OCI-LY1 (cell line): ENCODE measurements at regions not wholly inside any gene's neighbourhood (a gene's known extent, or its start where the extent isn't known, plus 50 kb on each side); places are given as distances from the start of the nearest gene placed in this dataset.

Source experiments
- EZH2 ChIP-seq: fragments of 200-600 bp; sonication (generic), shearing (Covaris generic); IDR thresholded peaks from 2 replicates; pipeline ENCODE4 v1.8.0; 2017; ENCODE audit warnings: borderline replicate concordance, mixed run types, mild to moderate bottlenecking, antibody characterized with exemption, low read length, moderate library complexity, mixed read lengths
- TF ChIP-seq, protein P1 (sequence below): fragments of 200-600 bp; sonication (generic), shearing (Covaris generic); IDR thresholded peaks from 2 replicates; pipeline ENCODE4 v1.5.1; 2017; ENCODE audit warnings: mild to moderate bottlenecking, antibody characterized with exemption, low read length, moderate library complexity, mixed read lengths

DNA sequence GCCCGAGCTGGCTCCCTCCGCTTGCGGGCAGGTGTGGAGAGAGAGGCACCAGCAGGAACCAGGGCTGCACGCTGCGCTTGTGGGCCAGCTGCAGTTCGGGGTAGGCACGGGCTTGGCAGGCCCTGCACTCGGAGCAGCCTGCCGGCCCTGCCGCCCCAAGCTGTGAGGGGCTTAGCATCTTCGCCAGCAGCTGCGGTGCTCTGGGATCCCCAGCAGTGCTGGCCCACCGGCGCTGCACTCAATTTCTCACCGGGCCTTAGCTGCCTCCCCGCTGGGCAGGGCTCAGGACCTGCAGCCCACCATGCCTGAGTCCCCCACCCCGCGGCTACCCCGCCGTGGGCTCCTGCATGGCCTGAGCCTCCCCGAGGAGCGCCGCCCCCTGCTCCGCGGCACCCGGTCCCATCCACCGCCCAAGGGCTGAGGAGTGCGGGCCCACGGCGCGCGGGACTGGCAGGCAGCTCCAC, 434.4 kb upstream of the RGPD4 start:
- TF ChIP-seq, protein P1, sequence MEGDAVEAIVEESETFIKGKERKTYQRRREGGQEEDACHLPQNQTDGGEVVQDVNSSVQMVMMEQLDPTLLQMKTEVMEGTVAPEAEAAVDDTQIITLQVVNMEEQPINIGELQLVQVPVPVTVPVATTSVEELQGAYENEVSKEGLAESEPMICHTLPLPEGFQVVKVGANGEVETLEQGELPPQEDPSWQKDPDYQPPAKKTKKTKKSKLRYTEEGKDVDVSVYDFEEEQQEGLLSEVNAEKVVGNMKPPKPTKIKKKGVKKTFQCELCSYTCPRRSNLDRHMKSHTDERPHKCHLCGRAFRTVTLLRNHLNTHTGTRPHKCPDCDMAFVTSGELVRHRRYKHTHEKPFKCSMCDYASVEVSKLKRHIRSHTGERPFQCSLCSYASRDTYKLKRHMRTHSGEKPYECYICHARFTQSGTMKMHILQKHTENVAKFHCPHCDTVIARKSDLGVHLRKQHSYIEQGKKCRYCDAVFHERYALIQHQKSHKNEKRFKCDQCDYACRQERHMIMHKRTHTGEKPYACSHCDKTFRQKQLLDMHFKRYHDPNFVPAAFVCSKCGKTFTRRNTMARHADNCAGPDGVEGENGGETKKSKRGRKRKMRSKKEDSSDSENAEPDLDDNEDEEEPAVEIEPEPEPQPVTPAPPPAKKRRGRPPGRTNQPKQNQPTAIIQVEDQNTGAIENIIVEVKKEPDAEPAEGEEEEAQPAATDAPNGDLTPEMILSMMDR: no peak
- no peak for TF ChIP-seq EZH2
